Adipocyte (in vitro differentiated cells): ENCODE measurements at regions not wholly inside any gene's neighbourhood (a gene's known extent, or its start where the extent isn't known, plus 50 kb on each side); places are given as distances from the start of the nearest gene placed in this dataset.

Experiments used
- DNase-seq: peaks from one replicate; pipeline ENCODE4 v3.0.0-alpha.2; 2015; ENCODE audit warnings: low read depth
- H3K27me3 ChIP-seq: replicated peaks from 2 replicates; pipeline ENCODE4 v1.7.0; 2013; ENCODE audit warnings: mild to moderate bottlenecking, low read length, moderate library complexity; ENCODE audit not compliant: control insufficient read depth, insufficient read depth
- H3K36me3 ChIP-seq: 2 replicates; pipeline ENCODE4 v1.7.0; 2013; ENCODE audit warnings: low read length, mild to moderate bottlenecking, moderate library complexity; ENCODE audit not compliant: control insufficient read depth, insufficient read depth, severe bottlenecking
- H3K4me1 ChIP-seq: 2 replicates; pipeline ENCODE4 v1.7.0; 2013; ENCODE audit warnings: mild to moderate bottlenecking, low read length, moderate library complexity; ENCODE audit not compliant: control insufficient read depth, insufficient read depth
- H3K4me3 ChIP-seq: 2 replicates; pipeline ENCODE4 v1.7.0; 2013; ENCODE audit warnings: mild to moderate bottlenecking, low read length, moderate library complexity
- H3K9ac ChIP-seq: 2 replicates; pipeline ENCODE4 v1.7.0; 2013; ENCODE audit warnings: mild to moderate bottlenecking, low read length, moderate library complexity
- H3K9me3 ChIP-seq: 2 replicates; pipeline ENCODE4 v1.7.0; 2013; ENCODE audit warnings: mild to moderate bottlenecking, low read length, moderate library complexity; ENCODE audit not compliant: control insufficient read depth

DNA sequence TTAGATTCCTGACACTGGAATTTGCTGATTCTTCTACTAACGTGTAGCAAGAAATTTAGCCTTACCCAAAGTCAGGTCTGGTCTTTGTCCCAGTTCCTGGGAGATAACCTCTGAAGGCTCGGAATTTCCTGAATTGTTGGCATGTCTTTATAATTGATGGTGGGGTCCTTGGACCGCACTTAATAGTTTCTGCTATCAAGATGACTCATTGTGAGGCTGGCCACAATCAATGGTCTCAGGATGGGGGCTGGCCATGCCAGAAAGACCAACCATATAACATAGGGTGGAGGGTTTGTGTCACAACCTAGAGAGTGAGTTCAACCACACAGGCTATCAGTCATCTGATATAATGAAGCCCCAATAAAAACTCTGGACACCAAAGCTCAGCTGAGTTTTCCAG, 259.7 kb downstream of the DAD1 start:
- peaks cover 17% of the 10 kb centered on the region for H3K4me1 ChIP-seq
- H3K9me3 ChIP-seq, result peaks cover 31% of the 10 kb centered on the region
- no peaks in the 10 kb centered on the region for H3K36me3 ChIP-seq
- peaks cover 18% of the 10 kb centered on the region for H3K27me3 ChIP-seq
- no peak overlapping the region for H3K9ac ChIP-seq
- no peak overlapping the region for H3K4me3 ChIP-seq
- no peak for DNase-seq

DNA sequence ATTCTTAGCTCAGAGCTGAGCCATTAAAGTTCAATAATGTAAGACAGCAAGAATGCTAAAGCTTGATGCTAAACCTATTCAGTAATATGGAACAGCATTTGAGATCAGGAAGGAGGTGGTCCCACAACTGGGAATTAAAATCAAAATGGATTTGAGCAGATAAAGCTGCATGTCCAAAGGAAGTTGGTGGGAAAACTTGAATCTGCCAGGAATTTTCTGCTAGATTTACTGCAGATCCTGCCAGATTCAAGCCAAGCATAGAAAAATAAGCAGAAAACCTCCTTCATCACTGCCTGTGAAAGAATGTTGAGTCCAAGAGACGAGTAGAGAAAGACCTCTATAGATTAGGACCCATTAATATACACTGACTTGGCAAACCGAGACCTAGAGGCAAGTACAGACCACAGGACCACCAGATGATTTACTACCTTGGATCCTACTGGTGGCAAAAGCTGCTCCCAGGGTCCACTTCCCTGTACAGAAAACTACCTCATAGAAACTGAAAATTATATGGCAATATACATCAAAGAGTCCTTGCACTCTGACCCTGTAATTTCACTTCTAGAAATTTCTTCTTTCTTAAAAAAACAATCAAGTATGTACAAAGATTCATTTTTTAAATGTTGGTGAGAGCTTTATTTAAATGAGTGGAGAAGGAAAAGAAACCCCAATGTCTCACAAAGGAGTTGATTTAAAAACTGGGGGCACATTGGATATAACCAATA, 263.2 kb downstream of the DAD1 start:
- Histone ChIP-seq H3K4me1 (no peaks in the 10 kb centered on the region), H3K4me3 (no peak overlapping the region), H3K9ac (no peak overlapping the region), H3K36me3 (no peaks in the 10 kb centered on the region), H3K27me3 (peaks cover 22% of the 10 kb centered on the region), H3K9me3 (peaks cover 31% of the 10 kb centered on the region)
- no peak for DNase-seq

DNA sequence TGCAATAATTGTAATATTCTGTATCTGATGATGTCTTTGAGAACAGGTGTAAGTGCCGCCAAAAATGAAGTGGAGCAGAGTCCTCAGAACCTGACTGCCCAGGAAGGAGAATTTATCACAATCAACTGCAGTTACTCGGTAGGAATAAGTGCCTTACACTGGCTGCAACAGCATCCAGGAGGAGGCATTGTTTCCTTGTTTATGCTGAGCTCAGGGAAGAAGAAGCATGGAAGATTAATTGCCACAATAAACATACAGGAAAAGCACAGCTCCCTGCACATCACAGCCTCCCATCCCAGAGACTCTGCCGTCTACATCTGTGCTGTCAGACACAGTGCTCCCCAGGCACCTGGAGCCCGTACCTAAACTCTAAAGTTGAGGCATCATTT, 268.7 kb downstream of the DAD1 start:
- no peak overlapping the region for H3K4me3 ChIP-seq
- H3K4me1 ChIP-seq, result no peaks in the 10 kb centered on the region
- H3K9ac ChIP-seq, result no peak overlapping the region
- no peaks in the 10 kb centered on the region for H3K9me3 ChIP-seq
- DNase-seq, result no peak
- H3K36me3 ChIP-seq, result no peaks in the 10 kb centered on the region
- H3K27me3 ChIP-seq, result peaks cover 13% of the 10 kb centered on the region

DNA sequence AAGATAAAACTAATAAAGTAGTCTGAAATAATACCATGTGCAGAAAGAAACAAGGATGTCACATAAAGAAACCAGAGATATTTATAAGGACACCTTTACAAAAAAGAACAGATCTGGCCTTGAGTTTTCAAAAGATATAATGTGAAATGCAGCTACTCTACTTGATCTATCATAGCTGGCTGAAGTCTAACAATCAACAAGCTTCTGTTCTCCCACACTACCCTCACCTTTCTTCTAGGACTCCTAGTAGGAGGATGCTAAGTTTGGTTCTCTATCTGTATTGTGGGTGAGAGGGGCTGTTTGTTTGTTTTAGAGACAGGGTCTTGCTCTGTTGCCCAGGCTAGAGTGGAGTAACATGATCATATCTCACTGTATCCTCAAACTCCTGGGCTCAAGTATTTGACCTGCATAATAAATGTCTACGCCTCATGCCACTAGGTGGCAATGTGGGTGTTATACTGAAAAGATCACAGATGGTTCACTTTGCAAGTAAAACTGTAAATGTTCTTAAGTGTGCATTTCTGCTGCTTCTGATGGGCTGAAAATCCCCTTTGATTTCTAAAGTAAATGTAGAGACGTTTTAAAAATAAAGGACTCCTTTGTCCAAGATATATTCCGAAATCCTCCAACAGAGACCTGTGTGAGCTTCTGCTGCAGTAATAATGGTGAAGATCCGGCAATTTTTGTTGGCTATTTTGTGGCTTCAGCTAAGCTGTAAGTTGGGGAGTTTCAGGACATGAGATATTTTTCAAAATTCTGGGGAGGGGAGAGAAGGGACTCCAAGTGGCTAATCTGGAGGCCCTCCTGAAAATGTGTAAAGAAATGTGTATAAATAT, 269.3 kb downstream of the DAD1 start:
- Histone ChIP-seq H3K9me3 (no peaks in the 10 kb centered on the region), H3K9ac (no peak overlapping the region), H3K4me1 (no peaks in the 10 kb centered on the region), H3K4me3 (no peak overlapping the region), H3K27me3 (peaks cover 13% of the 10 kb centered on the region), H3K36me3 (no peaks in the 10 kb centered on the region)
- peak; percentile 72 for DNase-seq

DNA sequence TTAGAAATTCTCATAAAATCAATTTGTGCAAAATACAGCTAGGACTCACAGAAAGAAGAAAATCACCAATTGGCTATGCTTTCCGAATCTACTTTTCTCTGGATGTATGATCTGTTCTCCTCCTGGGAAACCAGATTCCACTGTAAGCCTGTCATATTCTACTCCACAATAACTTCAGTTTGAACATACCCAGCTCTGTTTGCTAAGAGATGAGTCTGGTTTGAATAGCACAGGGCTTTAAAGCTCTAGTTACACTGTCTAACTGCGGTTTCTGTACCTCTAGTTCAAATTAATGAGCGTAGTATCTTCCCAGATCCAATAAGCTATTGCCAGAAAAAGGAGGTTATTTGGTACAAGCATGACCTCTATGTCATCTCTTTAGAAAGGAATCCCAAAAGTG, 270.1 kb downstream of the DAD1 start:
- no peaks in the 10 kb centered on the region for H3K4me1 ChIP-seq
- DNase-seq, result no peak
- no peaks in the 10 kb centered on the region for H3K36me3 ChIP-seq
- H3K9me3 ChIP-seq, result no peaks in the 10 kb centered on the region
- H3K9ac ChIP-seq, result no peak overlapping the region
- H3K4me3 ChIP-seq, result no peak overlapping the region
- peaks cover 9% of the 10 kb centered on the region for H3K27me3 ChIP-seq

DNA sequence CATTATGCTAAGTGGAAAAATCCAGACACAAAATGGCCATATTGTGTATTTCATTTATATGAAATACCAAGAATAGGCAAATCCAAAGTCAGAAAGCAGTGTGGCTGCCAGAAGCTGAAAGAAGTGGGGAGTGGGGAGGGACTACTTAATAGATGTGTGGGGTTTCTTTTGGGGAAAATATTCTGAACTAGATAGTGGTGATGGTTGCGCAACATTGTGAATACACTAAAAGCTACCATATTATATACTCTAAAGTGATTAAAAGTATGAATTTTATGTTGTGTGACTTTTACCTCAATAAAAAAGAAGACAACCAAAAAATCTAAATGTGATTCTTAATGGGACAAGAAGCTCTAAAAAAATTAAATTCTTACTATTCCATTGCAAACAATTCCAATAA, 272.6 kb downstream of the DAD1 start:
- H3K4me1 ChIP-seq, result peaks cover 8% of the 10 kb centered on the region
- no peaks in the 10 kb centered on the region for H3K9me3 ChIP-seq
- no peak overlapping the region for H3K4me3 ChIP-seq
- no peak overlapping the region for H3K9ac ChIP-seq
- DNase-seq, result no peak
- H3K36me3 ChIP-seq, result no peaks in the 10 kb centered on the region
- peaks cover 9% of the 10 kb centered on the region for H3K27me3 ChIP-seq

DNA sequence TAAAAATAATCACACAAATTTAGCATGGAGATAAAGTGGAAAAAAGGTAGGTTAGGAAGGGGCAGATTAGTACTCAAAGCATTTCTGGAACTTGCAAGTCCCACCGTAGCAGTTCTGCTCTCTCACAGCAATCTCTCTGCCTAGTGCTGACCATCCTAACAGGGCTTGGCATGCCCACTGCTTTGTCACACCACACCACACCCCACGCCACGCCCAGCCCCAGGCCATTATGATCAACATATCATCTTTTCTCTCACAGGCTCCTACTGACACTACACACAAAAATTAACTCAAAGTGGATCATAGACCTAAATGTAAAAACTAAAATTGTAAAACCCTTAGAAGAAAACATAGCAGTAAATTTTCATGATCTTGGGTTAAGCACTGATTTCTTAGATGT, 273.7 kb downstream of the DAD1 start:
- Histone ChIP-seq H3K9me3 (no peaks in the 10 kb centered on the region), H3K9ac (no peak overlapping the region), H3K36me3 (no peaks in the 10 kb centered on the region), H3K27me3 (no peaks in the 10 kb centered on the region), H3K4me3 (no peak overlapping the region), H3K4me1 (peaks cover 8% of the 10 kb centered on the region)
- no peak for DNase-seq

DNA sequence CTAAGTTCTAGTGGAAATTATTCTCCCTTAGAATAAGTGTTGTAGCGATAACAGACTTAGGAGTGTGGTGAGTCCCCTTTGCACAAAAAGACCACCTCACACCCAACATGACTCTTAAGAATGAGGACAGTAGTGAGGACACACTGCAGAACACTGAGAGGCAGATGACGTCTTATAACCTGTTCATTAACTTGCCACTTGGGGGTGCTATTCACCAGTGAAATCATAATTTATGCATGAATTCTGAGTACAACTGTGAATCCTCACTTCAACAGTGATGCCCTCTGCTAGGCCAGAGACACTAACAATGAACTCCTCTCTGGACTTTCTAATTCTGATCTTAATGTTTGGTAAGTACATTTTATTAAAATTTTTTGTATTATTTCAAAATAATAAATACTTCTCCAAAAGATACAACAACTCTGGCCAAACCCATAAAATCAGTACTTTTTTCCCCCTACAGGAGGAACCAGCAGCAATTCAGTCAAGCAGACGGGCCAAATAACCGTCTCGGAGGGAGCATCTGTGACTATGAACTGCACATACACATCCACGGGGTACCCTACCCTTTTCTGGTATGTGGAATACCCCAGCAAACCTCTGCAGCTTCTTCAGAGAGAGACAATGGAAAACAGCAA, 274.7 kb downstream of the DAD1 start:
- no peaks in the 10 kb centered on the region for H3K27me3 ChIP-seq
- no peak overlapping the region for H3K4me3 ChIP-seq
- no peak overlapping the region for H3K9ac ChIP-seq
- no peaks in the 10 kb centered on the region for H3K9me3 ChIP-seq
- peak; percentile 76 for DNase-seq
- H3K4me1 ChIP-seq, result peaks cover 8% of the 10 kb centered on the region
- H3K36me3 ChIP-seq, result no peaks in the 10 kb centered on the region

DNA sequence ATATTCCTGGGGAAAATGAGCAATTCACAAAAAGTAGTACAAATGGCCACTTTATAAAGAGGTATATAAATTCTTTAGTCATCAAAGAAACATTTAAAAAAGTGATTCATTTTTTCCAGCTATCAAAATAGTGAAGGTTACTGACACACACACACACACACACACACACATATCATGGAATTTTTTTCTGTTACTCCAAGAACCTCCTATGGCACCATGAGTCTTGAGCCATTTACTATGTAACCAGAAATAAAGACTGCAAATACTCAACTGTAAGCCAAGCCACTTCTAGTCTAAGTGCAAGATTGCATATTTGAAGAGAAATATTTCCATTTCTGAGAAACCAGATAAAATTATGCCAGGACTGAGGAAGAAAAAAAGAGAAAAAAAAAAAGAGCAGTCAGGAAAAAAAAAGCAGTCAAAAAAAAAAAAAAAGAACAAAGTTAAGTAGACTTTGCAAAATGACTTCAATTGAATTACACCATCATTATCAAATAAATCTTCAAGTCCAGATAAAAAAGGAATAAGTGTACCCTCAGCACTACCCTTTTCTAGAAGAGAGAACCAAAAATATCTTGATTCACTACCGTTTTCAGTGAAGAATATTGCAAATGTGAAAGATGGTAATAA, 275.7 kb downstream of the DAD1 start:
- H3K4me3 ChIP-seq, result no peak overlapping the region
- DNase-seq, result no peak
- no peak overlapping the region for H3K9ac ChIP-seq
- no peaks in the 10 kb centered on the region for H3K27me3 ChIP-seq
- H3K4me1 ChIP-seq, result peaks cover 8% of the 10 kb centered on the region
- no peaks in the 10 kb centered on the region for H3K9me3 ChIP-seq
- no peaks in the 10 kb centered on the region for H3K36me3 ChIP-seq

DNA sequence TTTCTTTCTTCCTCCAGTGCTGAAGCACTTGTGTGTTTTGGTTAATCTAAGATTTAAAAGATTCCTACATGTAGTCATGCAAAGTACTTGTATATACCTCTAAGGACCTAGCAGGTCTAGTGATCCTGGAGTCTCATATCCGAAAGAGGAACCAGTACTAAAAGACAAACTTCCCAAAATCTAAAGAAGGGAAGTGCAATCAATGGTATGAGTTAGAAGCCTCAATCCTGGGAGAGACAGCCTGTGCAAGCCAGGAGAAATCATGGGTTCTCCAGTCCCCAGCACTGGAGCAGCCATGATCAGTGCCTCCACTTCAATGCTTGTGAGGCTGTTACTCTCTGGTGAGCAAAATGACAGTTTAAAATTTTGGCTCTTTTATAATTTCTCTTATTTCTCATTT, 277.4 kb downstream of the DAD1 start:
- Histone ChIP-seq H3K9ac (no peak overlapping the region), H3K9me3 (no peaks in the 10 kb centered on the region), H3K36me3 (no peaks in the 10 kb centered on the region), H3K27me3 (no peaks in the 10 kb centered on the region), H3K4me3 (no peak overlapping the region), H3K4me1 (peaks cover 8% of the 10 kb centered on the region)
- DNase-seq, result no peak

DNA sequence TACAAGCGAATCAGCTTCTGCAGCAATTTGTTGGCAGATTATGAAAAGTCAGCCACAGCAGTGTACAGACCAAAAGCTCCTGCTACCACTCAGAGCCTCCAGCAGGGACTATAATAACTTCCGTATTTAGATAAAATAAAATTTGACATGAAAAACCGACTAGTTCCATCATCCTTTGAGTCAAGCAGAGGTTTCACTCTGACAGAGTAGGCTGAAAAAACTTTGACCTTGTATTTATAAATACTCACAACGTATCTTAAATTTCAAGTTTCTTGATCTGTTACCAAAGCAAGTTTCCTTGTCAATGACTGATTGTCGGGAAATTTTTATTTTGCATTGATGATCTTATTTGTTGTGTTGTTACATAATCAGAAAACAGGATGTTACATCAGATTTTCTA, 283.4 kb downstream of the DAD1 start:
- H3K4me1 ChIP-seq, result peaks cover 5% of the 10 kb centered on the region
- no peak overlapping the region for H3K4me3 ChIP-seq
- no peaks in the 10 kb centered on the region for H3K36me3 ChIP-seq
- no peak for DNase-seq
- no peak overlapping the region for H3K9ac ChIP-seq
- H3K27me3 ChIP-seq, result peaks cover 20% of the 10 kb centered on the region
- no peaks in the 10 kb centered on the region for H3K9me3 ChIP-seq
